HAP-1 (cell line): ENCODE measurements at regions not wholly inside any gene's neighbourhood (a gene's known extent, or its start where the extent isn't known, plus 50 kb on each side); places are given as distances from the start of the nearest gene placed in this dataset.

ENCODE experiments used
- DNase-seq, 2 experiments: peaks; one replicate each; pipeline ENCODE4 v3.0.0-alpha.2; 2016 to 2020; ENCODE audit warnings: low spot score in 2 of 2
- H3K27me3 ChIP-seq: fragments of 250-450 bp; sonication (Bioruptor Pico); 2 replicates; pipeline ENCODE4 v1.5.1; 2020; ENCODE audit warnings: low read depth, mild to moderate bottlenecking, moderate library complexity
- H3K36me3 ChIP-seq: fragments of 250-450 bp; sonication (Bioruptor Pico); replicated peaks from 2 replicates; pipeline ENCODE4 v1.5.1; 2020; ENCODE audit warnings: mild to moderate bottlenecking
- H3K4me1 ChIP-seq: fragments of 250-450 bp; sonication (Bioruptor Pico); 2 replicates; pipeline ENCODE4 v1.5.1; 2020; ENCODE audit warnings: mild to moderate bottlenecking
- H3K4me3 ChIP-seq: fragments of 250-450 bp; sonication (Bioruptor Pico); 2 replicates; pipeline ENCODE4 v1.5.1; 2020; ENCODE audit warnings: mild to moderate bottlenecking, moderate library complexity
- H3K9me3 ChIP-seq: fragments of 250-450 bp; sonication (Bioruptor Pico); 2 replicates; pipeline ENCODE4 v1.5.1; 2020; ENCODE audit warnings: mild to moderate bottlenecking, moderate library complexity
- in situ Hi-C: fragments of 300-500 bp; cut with MboI; formaldehyde crosslinking; loops from 3 replicates; pipeline ENCODE4 v1.14.3; 2020; ENCODE audit warnings: low sequenced_read_pairs, inconsistent platforms, mixed read lengths

DNA sequence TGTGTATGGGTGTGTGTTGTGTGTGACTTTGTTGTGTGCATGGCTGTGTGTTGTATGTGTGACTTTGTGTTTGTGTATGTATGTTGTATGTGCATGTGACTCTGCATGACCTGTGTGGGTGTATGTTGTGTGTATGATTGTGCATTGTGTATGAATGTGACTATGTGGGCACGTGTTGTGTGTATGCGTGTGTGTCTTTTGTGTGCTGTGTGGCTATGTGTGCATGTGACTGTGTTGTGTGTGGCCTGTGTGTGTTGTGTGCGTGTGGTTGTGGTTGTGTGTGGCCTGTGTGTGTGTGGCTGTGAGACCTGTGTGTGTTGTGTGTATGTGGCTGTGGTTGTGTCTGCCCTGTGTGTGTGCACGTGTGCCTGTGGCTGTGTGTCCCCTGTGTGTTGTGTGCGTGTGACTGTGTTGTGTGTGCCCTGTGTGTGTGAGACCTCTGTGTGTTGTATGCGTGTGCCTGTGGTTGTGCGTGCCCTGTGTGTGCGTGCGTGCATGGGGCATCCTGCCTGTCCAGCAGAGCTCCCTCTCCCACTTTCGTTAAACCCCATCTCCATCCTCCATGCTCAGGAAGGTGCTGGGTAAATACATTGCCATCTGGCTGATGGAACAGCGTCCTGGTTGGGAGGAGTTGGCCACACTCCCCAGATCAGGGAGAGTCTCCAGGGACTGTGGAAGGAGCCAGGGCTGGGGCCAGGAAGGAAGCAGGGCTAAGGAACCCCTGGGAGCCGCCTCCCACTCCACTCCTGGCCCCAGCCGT lies 90.1 kb upstream of the GSE1 start:
- H3K4me1 ChIP-seq, result no peaks in the 10 kb centered on the region
- no peak for DNase-seq
- in situ Hi-C loops, result no loop called here

DNA sequence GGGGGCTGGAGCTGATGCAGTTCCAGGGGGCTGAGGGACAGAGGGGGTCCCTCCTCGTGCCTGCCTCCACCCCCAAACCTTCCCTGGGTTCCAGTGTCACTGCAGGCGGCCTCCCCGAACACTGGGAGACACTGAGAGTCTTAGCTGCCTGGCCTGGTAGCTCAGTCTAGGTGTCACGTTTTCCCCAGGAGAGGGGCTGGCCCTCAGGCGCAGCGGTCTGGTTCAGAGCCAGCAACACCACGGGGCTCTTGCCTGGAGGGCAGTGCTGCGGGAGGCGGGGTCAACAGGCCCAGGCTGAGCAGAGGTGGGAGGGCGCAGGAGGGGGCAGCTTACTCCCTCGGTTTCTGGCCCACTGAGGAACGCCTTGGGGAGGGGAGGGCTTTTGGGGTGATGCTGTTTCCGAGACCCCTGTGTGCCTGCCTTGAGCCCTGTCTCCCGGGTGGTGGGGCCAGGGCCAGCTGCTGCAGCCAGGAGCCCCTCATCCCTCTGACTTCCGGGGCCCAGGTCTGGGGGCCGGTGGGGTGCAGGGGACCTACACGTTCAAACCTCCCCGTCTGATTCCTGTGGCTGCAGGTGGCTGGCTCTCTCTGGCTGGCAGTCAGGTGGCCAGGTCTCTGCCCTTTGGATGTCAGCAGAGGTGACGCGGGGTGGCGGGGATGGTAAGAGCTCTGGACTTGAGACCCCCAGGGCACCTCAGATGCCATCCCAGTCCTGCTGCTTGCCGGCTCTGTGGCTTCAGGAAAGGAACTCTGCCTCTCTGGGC lies 89.3 kb upstream of the GSE1 start:
- DNase-seq, result peak in 1 of 2 experiments; percentile 55
- Histone ChIP-seq H3K36me3 (no peaks in the 10 kb centered on the region), H3K9me3 (no peaks in the 10 kb centered on the region), H3K4me3 (no peak overlapping the region), H3K4me1 (no peaks in the 10 kb centered on the region), H3K27me3 (no peaks in the 10 kb centered on the region)
- in situ Hi-C loops, result no loop called here

More for the DNA sequence above, 90.1 kb upstream of the GSE1 start:
- Histone ChIP-seq H3K36me3 (no peaks in the 10 kb centered on the region), H3K4me3 (no peak overlapping the region), H3K27me3 (no peaks in the 10 kb centered on the region), H3K9me3 (no peaks in the 10 kb centered on the region)

- DNase-seq, result no peak
- no peaks in the 10 kb centered on the region for H3K9me3 ChIP-seq
- no peaks in the 10 kb centered on the region for H3K36me3 ChIP-seq
- no peak overlapping the region for H3K4me3 ChIP-seq
- in situ Hi-C loops, result no loop called here
- no peaks in the 10 kb centered on the region for H3K27me3 ChIP-seq
- H3K4me1 ChIP-seq, result no peaks in the 10 kb centered on the region
These were observed 88.8 kb upstream of the GSE1 start for GRCh38 chr16:85524365-85524629.

- in situ Hi-C loops, result no loop called here
- Histone ChIP-seq H3K4me3 (no peak overlapping the region), H3K4me1 (no peaks in the 10 kb centered on the region), H3K36me3 (no peaks in the 10 kb centered on the region), H3K27me3 (no peaks in the 10 kb centered on the region), H3K9me3 (no peaks in the 10 kb centered on the region)
- peak in 1 of 2 experiments; percentile 31 for DNase-seq
These were observed 88.3 kb upstream of the GSE1 start for GRCh38 chr16:85524630-85525419.

- Histone ChIP-seq H3K9me3 (no peaks in the 10 kb centered on the region), H3K4me1 (no peaks in the 10 kb centered on the region), H3K27me3 (no peaks in the 10 kb centered on the region), H3K36me3 (no peaks in the 10 kb centered on the region), H3K4me3 (no peak overlapping the region)
- in situ Hi-C loops, result no loop called here
- no peak for DNase-seq
These were observed 87.5 kb upstream of the GSE1 start for GRCh38 chr16:85525420-85526184.

DNA sequence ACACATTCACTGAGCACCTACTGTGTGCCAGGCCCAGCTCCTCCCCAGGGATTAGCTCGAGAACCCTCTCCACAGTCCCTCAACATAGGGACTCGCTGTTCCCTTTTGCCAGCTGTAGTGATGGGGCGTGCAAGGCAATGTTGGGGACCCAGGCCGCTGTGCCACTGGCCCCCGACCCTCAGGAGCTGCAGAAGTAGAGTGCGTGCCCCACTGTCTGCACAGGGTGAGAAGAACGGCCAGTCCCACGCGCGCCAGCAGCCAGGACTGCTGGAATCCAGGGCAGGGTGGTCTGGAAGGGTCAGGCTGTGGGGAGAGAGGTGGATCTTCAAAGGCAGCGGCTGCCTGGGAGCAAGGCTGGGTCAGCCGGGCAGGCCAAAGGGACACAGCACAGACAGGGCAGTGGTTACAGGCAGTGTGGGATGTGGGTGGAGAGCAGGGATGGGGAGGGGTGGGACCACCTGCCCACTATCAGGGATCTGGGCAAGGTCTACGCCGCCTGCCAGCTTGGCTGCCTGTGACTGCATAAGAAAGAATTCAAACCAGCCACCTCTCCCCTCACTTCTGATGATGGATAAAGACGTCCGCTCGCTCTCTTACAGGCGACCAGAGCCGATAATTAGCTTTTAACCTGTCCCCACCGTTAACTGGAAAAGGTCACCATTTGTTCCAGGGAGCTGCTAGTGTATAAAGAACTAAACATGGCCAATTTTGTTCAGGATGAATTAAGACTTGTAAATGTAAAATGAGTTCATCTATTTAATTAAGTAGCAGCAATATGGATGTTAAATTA lies 86.7 kb upstream of the GSE1 start:
- H3K4me3 ChIP-seq, result no peak overlapping the region
- H3K4me1 ChIP-seq, result no peaks in the 10 kb centered on the region
- no peaks in the 10 kb centered on the region for H3K9me3 ChIP-seq
- no peaks in the 10 kb centered on the region for H3K36me3 ChIP-seq
- H3K27me3 ChIP-seq, result no peaks in the 10 kb centered on the region
- in situ Hi-C loops, result no loop called here
- no peak for DNase-seq

- Histone ChIP-seq H3K9me3 (no peaks in the 10 kb centered on the region), H3K4me1 (no peaks in the 10 kb centered on the region), H3K36me3 (no peaks in the 10 kb centered on the region), H3K27me3 (no peaks in the 10 kb centered on the region), H3K4me3 (no peak overlapping the region)
- no peak for DNase-seq
- in situ Hi-C loops, result no loop called here
These were observed 85.9 kb upstream of the GSE1 start for GRCh38 chr16:85527042-85527766.

- no peaks in the 10 kb centered on the region for H3K4me1 ChIP-seq
- in situ Hi-C loops, result no loop called here
- H3K27me3 ChIP-seq, result no peaks in the 10 kb centered on the region
- no peaks in the 10 kb centered on the region for H3K36me3 ChIP-seq
- DNase-seq, result no peak
- H3K4me3 ChIP-seq, result no peak overlapping the region
- H3K9me3 ChIP-seq, result no peaks in the 10 kb centered on the region
These were observed 85.3 kb upstream of the GSE1 start for GRCh38 chr16:85527767-85528297.

DNA sequence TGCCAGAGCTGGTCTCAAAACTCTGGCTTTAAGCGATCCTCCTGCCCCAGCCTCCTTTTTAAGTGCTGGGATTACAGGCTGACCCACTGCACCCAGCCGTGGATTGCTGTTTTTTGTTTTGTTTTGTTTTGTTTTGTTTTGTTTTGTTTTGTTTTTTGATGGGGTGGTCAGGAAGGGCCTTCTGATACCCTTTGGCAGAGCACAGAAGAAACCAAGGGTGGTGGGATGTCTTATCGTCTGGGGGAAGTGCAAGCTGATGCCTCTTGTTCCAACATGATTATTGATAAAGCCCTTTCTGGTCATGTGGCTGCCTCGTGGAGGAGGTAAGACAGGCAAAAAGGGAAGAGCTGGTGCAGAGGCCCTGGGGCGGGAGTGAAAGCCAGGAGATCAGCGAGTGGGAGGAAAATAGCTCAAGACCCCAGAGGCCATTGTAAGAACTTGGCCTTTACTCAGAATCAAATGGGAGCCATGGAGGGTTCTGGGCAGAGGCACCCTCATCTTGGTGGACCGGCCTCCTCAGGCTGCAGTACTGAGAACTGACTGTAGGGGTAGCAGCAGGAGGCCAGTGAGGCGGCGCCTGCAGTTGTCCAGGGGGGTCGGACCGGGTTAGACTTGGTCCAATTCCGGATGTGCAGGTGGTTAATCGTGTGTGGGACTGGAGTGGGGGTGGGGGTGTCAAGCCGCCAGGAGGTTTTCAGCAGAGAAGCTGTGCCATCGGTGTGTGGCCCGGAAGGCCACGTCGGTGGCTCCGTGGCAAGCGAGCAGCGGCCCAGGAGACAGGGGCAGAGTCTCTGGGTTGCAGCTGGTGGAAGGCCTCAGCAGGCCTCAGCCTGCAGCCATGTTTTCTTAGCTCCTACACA lies 84.4 kb upstream of the GSE1 start:
- no peaks in the 10 kb centered on the region for H3K36me3 ChIP-seq
- no peak overlapping the region for H3K4me3 ChIP-seq
- no peaks in the 10 kb centered on the region for H3K27me3 ChIP-seq
- in situ Hi-C loops, result no loop called here
- peak in 1 of 2 experiments; percentile 53 for DNase-seq
- no peaks in the 10 kb centered on the region for H3K9me3 ChIP-seq
- H3K4me1 ChIP-seq, result no peaks in the 10 kb centered on the region

GRCh38 chr16:85529489-85530369 lies 83.4 kb upstream of the GSE1 start:
- Histone ChIP-seq H3K4me3 (no peak overlapping the region), H3K9me3 (no peaks in the 10 kb centered on the region), H3K4me1 (no peaks in the 10 kb centered on the region), H3K36me3 (no peaks in the 10 kb centered on the region), H3K27me3 (no peaks in the 10 kb centered on the region)
- no peak for DNase-seq
- in situ Hi-C loops, result no loop called here

DNA sequence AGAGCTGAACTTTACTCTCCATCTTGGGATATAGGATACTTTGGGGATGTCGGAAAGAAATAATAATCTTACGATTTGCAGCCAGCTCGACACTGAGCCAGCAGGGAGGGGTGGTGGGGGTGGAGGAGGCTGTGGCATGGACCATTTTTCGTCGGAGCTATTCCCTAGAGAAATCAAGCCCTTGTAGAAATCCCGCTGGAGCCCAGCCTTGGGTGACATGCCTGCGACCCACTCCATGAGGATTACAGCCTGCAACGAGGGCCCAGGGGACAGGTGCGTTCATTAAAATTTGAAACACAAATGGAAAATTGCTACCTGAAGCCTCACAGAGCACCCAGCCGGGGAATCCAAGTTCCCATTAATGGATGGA lies 82.8 kb upstream of the GSE1 start:
- Histone ChIP-seq H3K4me3 (no peak overlapping the region), H3K36me3 (no peaks in the 10 kb centered on the region), H3K4me1 (no peaks in the 10 kb centered on the region), H3K9me3 (no peaks in the 10 kb centered on the region), H3K27me3 (no peaks in the 10 kb centered on the region)
- DNase-seq, result no peak
- in situ Hi-C loops, result no loop called here
